H1 (cell line): ENCODE measurements at regions not wholly inside any gene's neighbourhood (a gene's known extent, or its start where the extent isn't known, plus 50 kb on each side); places are given as distances from the start of the nearest gene placed in this dataset.
A peak's percentile ranks its signal among the peaks of the same experiment; 100 is the strongest.

Experiments
- ASH2L ChIP-seq: fragments of 200-600, 300-600 bp; sonication (generic); IDR thresholded peaks from one replicate; pipeline ENCODE4 v1.7.1; 2017; ENCODE audit warnings: low read length
- CREB1 ChIP-seq: IDR thresholded peaks from 2 replicates; pipeline ENCODE4 v1.6.1; 2012; ENCODE audit warnings: inconsistent platforms
- CTCF ChIP-seq, 3 experiments: IDR thresholded peaks; 1 replicate in 2 of 3; 2 replicates in 1 of 3; pipeline versions ENCODE4 v1.5.1 to v1.6.1; 2011; ENCODE audit warnings: low read length in 3 of 3, mild to moderate bottlenecking in 3 of 3, inconsistent platforms in 2 of 3, low read depth in 1 of 3, moderate library complexity in 1 of 3; ENCODE audit not compliant: insufficient read depth in 1 of 3; ENCODE audit errors: control extremely low read depth in 1 of 3
- EGR1 ChIP-seq: IDR thresholded peaks from 2 replicates; pipeline ENCODE4 v1.6.1; 2011; ENCODE audit warnings: low read depth, low read length, borderline replicate concordance
- KDM1A ChIP-seq: fragments of 200-600, 300-600 bp; sonication (generic); IDR thresholded peaks from 2 replicates; pipeline ENCODE4 v1.7.1; 2016; ENCODE audit warnings: mild to moderate bottlenecking, low read length, borderline replicate concordance
- KDM5A ChIP-seq: fragments of 200-600 bp; IDR thresholded peaks from 2 replicates; pipeline ENCODE4 v1.7.1; 2012; ENCODE audit warnings: mild to moderate bottlenecking, low read length, inconsistent platforms, mixed read lengths
- MAX ChIP-seq: IDR thresholded peaks from 2 replicates; pipeline ENCODE4 v1.6.1; 2012; ENCODE audit warnings: inconsistent platforms
- NRF1 ChIP-seq: IDR thresholded peaks from 2 replicates; pipeline ENCODE4 v1.6.1; 2011; ENCODE audit warnings: mild to moderate bottlenecking, low read depth, low read length, improper control_type of control experiment
- POLR2A ChIP-seq, 2 experiments: IDR thresholded peaks; 1 replicate in 1 of 2; 2 replicates in 1 of 2; pipeline ENCODE4 v1.6.1; 2011; ENCODE audit warnings: low read depth in 2 of 2, low read length in 2 of 2, mild to moderate bottlenecking in 2 of 2; ENCODE audit errors: control extremely low read depth in 1 of 2
- POLR2AphosphoS5 ChIP-seq: IDR thresholded peaks from 2 replicates; pipeline ENCODE4 v1.6.1; 2011; ENCODE audit warnings: low read depth, low read length
- RBBP5 ChIP-seq: IDR thresholded peaks from 2 replicates; pipeline ENCODE4 v1.7.1; 2012; ENCODE audit warnings: low read depth, mild to moderate bottlenecking, inconsistent platforms, low read length, moderate library complexity, borderline replicate concordance
- RNF2 ChIP-seq: fragments of 200-900, 300-1000 bp; sonication (generic); IDR thresholded peaks from 2 replicates; pipeline ENCODE4 v1.7.1; 2016; ENCODE audit warnings: borderline replicate concordance, low read depth, mild to moderate bottlenecking, antibody characterized with exemption, low read length; ENCODE audit not compliant: poor library complexity, severe bottlenecking; ENCODE audit errors: missing control alignments
- SAP30 ChIP-seq: fragments of 300-600 bp; sonication (generic); IDR thresholded peaks from 2 replicates; pipeline ENCODE4 v1.7.1; 2012; ENCODE audit warnings: low read length, moderate library complexity, mild to moderate bottlenecking, inconsistent platforms; ENCODE audit not compliant: insufficient read depth, insufficient replicate concordance
- SIRT6 ChIP-seq: IDR thresholded peaks from one replicate; pipeline ENCODE4 v1.7.1; 2012; ENCODE audit warnings: low read length, inconsistent platforms
- SRF ChIP-seq: IDR thresholded peaks from 2 replicates; pipeline ENCODE4 v1.6.1; 2011; ENCODE audit warnings: mild to moderate bottlenecking, low read depth, low read length, moderate library complexity
- TAF1 ChIP-seq: IDR thresholded peaks from 2 replicates; pipeline ENCODE4 v1.6.1; 2011; ENCODE audit warnings: mild to moderate bottlenecking, low read depth, low read length
- TCF12 ChIP-seq: IDR thresholded peaks from 2 replicates; pipeline ENCODE4 v1.6.1; 2011; ENCODE audit warnings: low read depth, mild to moderate bottlenecking, low read length
- TEAD4 ChIP-seq: IDR thresholded peaks from 2 replicates; pipeline ENCODE4 v1.6.1; 2012; ENCODE audit warnings: low read depth, low read length, inconsistent platforms, mixed read lengths
- YY1 ChIP-seq: IDR thresholded peaks from 2 replicates; pipeline ENCODE4 v1.6.1; 2011; ENCODE audit warnings: low read depth, mild to moderate bottlenecking, low read length
- TF ChIP-seq, protein P1 (sequence below): IDR thresholded peaks from 2 replicates; pipeline ENCODE4 v1.6.1; 2011; ENCODE audit warnings: low read length, improper control_type of control experiment
- TF ChIP-seq, protein P2 (sequence below): IDR thresholded peaks from 2 replicates; pipeline ENCODE4 v1.6.1; 2012; ENCODE audit warnings: inconsistent platforms

GRCh38 chr14:34059925-34060650, 109.2 kb upstream of the EGLN3 start (continued):
- TF ChIP-seq RNF2: no peak
- no peak for TF ChIP-seq KDM5A
- no peak for TF ChIP-seq SRF
- peak; percentile 41; the same call in 1 of the 2 replicates for TF ChIP-seq MAX
- TF ChIP-seq YY1: no peak
- TF ChIP-seq EGR1: no peak
- peak; percentile 58; the same call in 1 of the 2 replicates for TF ChIP-seq CREB1
- TF ChIP-seq TEAD4: no peak; the same call in 1 of the 2 replicates
- TF ChIP-seq CTCF (IDR thresholded peaks at IDR 0.05; ENCODE audit: control extremely low read depth in 1 of 3, insufficient read depth in 1 of 3, low read depth in 1 of 3, low read length in 3 of 3): no peak; a peak in 1 of 4 replicates
- no peak for TF ChIP-seq KDM1A
- TF ChIP-seq RBBP5: no peak; the same call in 1 of the 2 replicates
- TF ChIP-seq TCF12: no peak
- TF ChIP-seq SAP30: no peak
- TF ChIP-seq NRF1: no peak
- peak; percentile 62; the same call in 1 of the 2 replicates for TF ChIP-seq TAF1
- TF ChIP-seq POLR2A (IDR thresholded peaks at IDR 0.05; ENCODE audit: control extremely low read depth in 1 of 2, low read depth in 2 of 2, low read length in 2 of 2): peak; percentile 52 to 64
- TF ChIP-seq, protein P1, sequence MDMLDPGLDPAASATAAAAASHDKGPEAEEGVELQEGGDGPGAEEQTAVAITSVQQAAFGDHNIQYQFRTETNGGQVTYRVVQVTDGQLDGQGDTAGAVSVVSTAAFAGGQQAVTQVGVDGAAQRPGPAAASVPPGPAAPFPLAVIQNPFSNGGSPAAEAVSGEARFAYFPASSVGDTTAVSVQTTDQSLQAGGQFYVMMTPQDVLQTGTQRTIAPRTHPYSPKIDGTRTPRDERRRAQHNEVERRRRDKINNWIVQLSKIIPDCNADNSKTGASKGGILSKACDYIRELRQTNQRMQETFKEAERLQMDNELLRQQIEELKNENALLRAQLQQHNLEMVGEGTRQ: no peak
- TF ChIP-seq ASH2L: peak; percentile 58
- peak; percentile 38; the same call in 1 of the 2 replicates for TF ChIP-seq POLR2AphosphoS5
- TF ChIP-seq, protein P2, sequence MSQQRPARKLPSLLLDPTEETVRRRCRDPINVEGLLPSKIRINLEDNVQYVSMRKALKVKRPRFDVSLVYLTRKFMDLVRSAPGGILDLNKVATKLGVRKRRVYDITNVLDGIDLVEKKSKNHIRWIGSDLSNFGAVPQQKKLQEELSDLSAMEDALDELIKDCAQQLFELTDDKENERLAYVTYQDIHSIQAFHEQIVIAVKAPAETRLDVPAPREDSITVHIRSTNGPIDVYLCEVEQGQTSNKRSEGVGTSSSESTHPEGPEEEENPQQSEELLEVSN: peak; percentile 56; the same call in 1 of the 2 replicates
- TF ChIP-seq SIRT6: no peak
